ENCODE measurements at regions not wholly inside any gene's neighbourhood (a gene's known extent, or its start where the extent isn't known, plus 50 kb on each side); places are given as distances from the start of the nearest gene placed in this dataset.

- no peak for TF ChIP-seq EZH2 (IDR thresholded peaks at IDR 0.05; ENCODE audit: low read depth)
- no peak for TF ChIP-seq CTCF (conservative IDR thresholded peaks at IDR 0.05)
- peaks cover 98% of the 10 kb centered on the region for H3K27me3 ChIP-seq (ENCODE audit: insufficient read depth, low read depth)
- H3F3A ChIP-seq (ENCODE audit: insufficient read depth, low read depth), result no peaks in the 10 kb centered on the region
- no peak overlapping the region for H3K27ac ChIP-seq
- ChIA-PET POLR2A (ENCODE audit: unreplicated experiment) (no interaction called here), CTCF (no interaction called here)
- no peak overlapping the region for H3K4me2 ChIP-seq
- H3K4me3 ChIP-seq, result no peak overlapping the region
- H3K36me3 ChIP-seq (ENCODE audit: low read depth), result no peaks in the 10 kb centered on the region
- H3K4me1 ChIP-seq (replicated peaks; ENCODE audit: insufficient read depth), result no peaks in the 10 kb centered on the region
- BruUV-seq (replicated peaks), result no TSS peak
- intact Hi-C loops (cut with micrococcal nuclease; ENCODE audit: unreplicated experiment), result no loop called here
- no peak for DNase-seq
- H4K20me1 ChIP-seq (ENCODE audit: insufficient read depth), result no peaks in the 10 kb centered on the region
- no peaks in the 10 kb centered on the region for H3K79me2 ChIP-seq (ENCODE audit: low read depth)
- H2AFZ ChIP-seq, result no peak overlapping the region
- H3K9me3 ChIP-seq (ENCODE audit: insufficient read depth, low read depth), result no peaks in the 10 kb centered on the region
- no peaks in the 10 kb centered on the region for H3K9me2 ChIP-seq (ENCODE audit: insufficient read depth)
Observed at GRCh38 chr2:885230-886071, 65.2 kb upstream of the SNTG2 start.

DNA sequence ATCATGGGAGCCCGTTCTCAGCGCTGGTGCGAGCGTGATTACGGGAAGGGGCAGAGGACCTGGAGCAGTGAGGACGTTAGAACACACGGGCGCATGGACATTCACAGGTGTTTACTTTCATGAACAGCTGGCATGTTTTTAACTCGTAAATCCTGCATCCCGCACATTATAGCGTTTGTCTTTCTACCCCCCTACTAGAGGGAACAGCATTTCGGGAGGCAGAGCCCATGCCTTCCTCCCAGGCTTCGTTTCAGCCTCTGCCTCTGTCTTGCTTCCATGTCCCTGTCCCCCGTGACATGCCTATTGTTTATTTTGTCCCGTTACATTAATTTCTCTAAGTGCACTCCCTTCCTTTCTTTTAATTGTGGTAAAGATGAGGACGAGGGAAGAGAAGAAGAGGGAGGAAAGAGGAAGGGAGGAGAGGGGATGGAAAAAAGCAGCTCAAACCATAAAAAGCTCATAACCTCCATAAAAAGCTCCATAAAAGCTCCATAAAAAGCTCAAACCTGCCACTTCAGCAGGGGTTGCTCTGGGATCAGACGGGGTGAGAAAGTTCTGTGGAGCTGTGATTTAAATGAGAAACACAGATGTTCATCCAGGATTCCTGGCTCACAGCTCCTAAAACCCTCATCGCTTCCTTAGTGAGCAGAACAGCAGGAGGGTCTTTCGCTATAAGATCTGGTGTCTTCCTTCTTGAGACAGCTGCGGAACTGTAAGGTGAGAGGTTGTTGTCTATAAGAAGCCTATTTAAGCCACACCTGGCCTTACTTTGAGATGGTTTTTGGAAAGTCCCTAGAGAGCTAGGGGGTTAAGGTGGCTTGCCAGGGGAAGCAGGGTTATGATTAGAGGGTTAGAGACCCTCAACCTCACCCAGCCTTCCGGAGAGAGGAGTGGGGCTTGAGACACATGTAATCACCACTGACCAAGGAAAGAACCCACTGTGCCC is 66.6 kb upstream of the SNTG2 start:
- Histone ChIP-seq H3K9me2 (ENCODE audit: insufficient read depth) (no peaks in the 10 kb centered on the region), H3K4me2 (no peak overlapping the region), H3F3A (ENCODE audit: insufficient read depth, low read depth) (no peaks in the 10 kb centered on the region), H3K36me3 (ENCODE audit: low read depth) (no peaks in the 10 kb centered on the region), H3K4me3 (no peak overlapping the region), H3K4me1 (replicated peaks; ENCODE audit: insufficient read depth) (no peaks in the 10 kb centered on the region), H3K27me3 (ENCODE audit: insufficient read depth, low read depth) (peaks cover 96% of the 10 kb centered on the region), H3K79me2 (ENCODE audit: low read depth) (no peaks in the 10 kb centered on the region), H3K27ac (no peak overlapping the region), H4K20me1 (ENCODE audit: insufficient read depth) (no peaks in the 10 kb centered on the region), H2AFZ (no peak overlapping the region), H3K9me3 (ENCODE audit: insufficient read depth, low read depth) (no peaks in the 10 kb centered on the region)
- TF ChIP-seq CTCF (conservative IDR thresholded peaks at IDR 0.05), result no peak
- no peak for TF ChIP-seq EZH2 (IDR thresholded peaks at IDR 0.05; ENCODE audit: low read depth)
- DNase-seq, result no peak
- intact Hi-C loops (cut with micrococcal nuclease; ENCODE audit: unreplicated experiment), result no loop called here
- BruUV-seq (replicated peaks), result no TSS peak
- ChIA-PET CTCF (no interaction called here), POLR2A (ENCODE audit: unreplicated experiment) (no interaction called here)

DNA sequence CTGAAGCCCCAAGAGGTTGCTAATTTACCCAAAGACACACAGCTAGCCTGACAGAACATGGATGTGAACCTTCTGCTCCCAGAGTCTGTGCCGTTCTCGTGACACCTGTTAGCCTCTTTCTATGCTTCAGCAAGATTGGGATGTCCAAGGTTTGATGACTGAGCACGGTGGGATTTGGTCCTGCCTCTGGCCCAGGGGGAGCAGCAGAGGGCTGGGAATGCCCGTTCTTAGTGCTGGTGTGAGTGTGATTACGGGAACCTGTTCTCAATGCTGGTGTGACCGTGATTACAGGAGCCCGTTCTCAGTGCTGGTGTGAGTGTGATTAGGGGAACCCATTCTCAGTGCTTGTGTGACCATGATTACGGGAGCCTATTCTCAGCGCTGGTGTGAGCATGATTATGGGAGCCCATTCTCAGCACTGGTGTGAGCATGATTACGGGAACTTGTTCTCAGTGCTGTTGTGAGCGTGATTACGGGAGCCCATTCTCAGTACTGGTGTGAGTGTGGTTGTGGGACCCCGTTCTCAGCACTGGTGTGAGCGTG is 67.3 kb upstream of the SNTG2 start:
- ChIA-PET POLR2A (ENCODE audit: unreplicated experiment) (no interaction called here), CTCF (no interaction called here)
- H3K9me3 ChIP-seq (ENCODE audit: insufficient read depth, low read depth), result no peaks in the 10 kb centered on the region
- no peaks in the 10 kb centered on the region for H3K9me2 ChIP-seq (ENCODE audit: insufficient read depth)
- no peak overlapping the region for H3K4me2 ChIP-seq
- no peaks in the 10 kb centered on the region for H3K4me1 ChIP-seq (replicated peaks; ENCODE audit: insufficient read depth)
- H3K36me3 ChIP-seq (ENCODE audit: low read depth), result no peaks in the 10 kb centered on the region
- H2AFZ ChIP-seq, result no peak overlapping the region
- TF ChIP-seq EZH2 (IDR thresholded peaks at IDR 0.05; ENCODE audit: low read depth) (no peak), CTCF (conservative IDR thresholded peaks at IDR 0.05) (no peak)
- DNase-seq, result no peak
- no peaks in the 10 kb centered on the region for H3K79me2 ChIP-seq (ENCODE audit: low read depth)
- no peaks in the 10 kb centered on the region for H4K20me1 ChIP-seq (ENCODE audit: insufficient read depth)
- BruUV-seq (replicated peaks), result no TSS peak
- intact Hi-C loops (cut with micrococcal nuclease; ENCODE audit: unreplicated experiment), result no loop called here
- peaks cover 95% of the 10 kb centered on the region for H3K27me3 ChIP-seq (ENCODE audit: insufficient read depth, low read depth)
- no peaks in the 10 kb centered on the region for H3F3A ChIP-seq (ENCODE audit: insufficient read depth, low read depth)
- H3K27ac ChIP-seq, result no peak overlapping the region
- no peak overlapping the region for H3K4me3 ChIP-seq
